GM19043 (cell line): ENCODE measurements at regions not wholly inside any gene's neighbourhood (a gene's known extent, or its start where the extent isn't known, plus 50 kb on each side); places are given as distances from the start of the nearest gene placed in this dataset.
"Not testable (repeated sequence)": the region's sequence is repeated elsewhere in the genome, so short reads cannot be mapped to it uniquely, and the experiment has no call there.

Experiments used
- ATAC-seq: cut with Tn5 transposase; IDR thresholded peaks from one replicate; pipeline ENCODE4 v1.9.1; 2021; ENCODE audit warnings: low read depth; ENCODE audit not compliant: unreplicated experiment

GRCh38 chr13:54965881-54966280 lies 1937.3 kb downstream of the OLFM4 start:
- ATAC-seq, result no peak

GRCh38 chr13:54972838-54973237 lies 1944.2 kb downstream of the OLFM4 start:
- no peak for ATAC-seq

DNA sequence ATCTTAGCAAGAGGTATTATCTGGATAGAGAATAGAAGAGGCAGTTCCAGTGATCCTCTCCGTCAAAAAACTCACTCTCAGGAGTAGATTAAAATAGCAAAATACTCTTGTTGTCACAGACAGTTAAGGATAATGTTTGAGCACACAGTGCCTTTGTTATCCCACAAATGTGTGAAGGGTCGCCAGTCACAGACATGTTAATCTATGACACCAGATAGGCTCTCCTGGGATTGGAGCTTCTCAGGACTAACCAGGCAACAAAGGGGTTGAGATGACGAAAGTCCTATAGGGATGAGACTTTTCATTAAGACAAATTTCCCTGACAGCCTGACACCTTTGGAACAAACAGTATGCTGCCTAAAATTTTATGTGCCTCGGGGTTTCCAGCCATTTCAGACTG lies 1947.1 kb downstream of the OLFM4 start:
- ATAC-seq, result no peak

- no peak for ATAC-seq
Measured at GRCh38 chr13:54980651-54981050, 1952.0 kb downstream of the OLFM4 start.

GRCh38 chr13:54989418-54989817 lies 1960.8 kb downstream of the OLFM4 start:
- ATAC-seq, result no peak

DNA sequence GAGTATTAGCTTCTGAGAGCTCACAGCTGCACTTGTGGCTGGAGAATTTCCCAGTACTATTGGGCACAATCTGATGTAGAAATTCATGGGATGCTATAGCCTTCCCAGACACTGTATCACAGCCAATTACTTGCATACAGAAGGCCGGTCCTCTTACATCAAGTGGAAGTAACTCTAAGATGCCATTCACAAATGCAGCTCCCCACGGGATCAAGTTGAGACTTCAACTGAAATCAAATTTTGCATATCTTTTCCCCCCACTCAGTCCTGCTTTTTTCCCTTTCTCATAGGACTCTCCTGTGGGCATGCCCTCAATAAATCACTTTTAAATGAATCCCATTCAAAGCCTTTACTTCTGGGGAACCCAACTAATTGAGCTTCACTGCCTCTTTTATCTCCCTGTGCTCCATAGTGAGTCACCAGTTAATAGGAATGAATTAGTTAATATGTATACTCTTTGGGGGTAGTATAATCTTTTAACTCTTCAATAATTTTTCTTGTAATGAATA lies 1970.8 kb downstream of the OLFM4 start:
- ATAC-seq, result no peak

GRCh38 chr13:55000043-55000442 lies 1971.4 kb downstream of the OLFM4 start:
- ATAC-seq, result no peak

DNA sequence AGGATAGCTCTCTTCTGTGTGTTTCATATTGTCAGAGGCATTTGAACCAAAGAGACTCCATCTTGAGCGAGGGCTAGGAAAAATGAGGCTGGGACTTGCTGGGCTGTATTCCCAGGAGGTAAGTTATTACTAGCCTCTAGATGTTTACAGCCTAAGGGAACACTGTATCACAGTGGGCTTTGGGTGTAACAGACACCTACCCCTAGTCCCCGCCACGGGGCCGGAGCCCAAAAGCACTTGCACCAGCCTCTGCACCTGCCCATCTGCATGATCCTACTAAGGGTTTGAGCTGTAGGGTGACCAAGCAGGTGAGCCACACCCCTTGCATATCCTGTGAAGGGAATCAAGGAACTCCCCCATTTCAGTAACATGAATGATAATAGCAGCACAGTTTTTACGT lies 1972.2 kb downstream of the OLFM4 start:
- no peak for ATAC-seq

GRCh38 chr13:55001881-55002280 lies 1973.3 kb downstream of the OLFM4 start:
- no peak for ATAC-seq

GRCh38 chr13:55007681-55008080 lies 1979.1 kb downstream of the OLFM4 start:
- ATAC-seq, result no peak

DNA sequence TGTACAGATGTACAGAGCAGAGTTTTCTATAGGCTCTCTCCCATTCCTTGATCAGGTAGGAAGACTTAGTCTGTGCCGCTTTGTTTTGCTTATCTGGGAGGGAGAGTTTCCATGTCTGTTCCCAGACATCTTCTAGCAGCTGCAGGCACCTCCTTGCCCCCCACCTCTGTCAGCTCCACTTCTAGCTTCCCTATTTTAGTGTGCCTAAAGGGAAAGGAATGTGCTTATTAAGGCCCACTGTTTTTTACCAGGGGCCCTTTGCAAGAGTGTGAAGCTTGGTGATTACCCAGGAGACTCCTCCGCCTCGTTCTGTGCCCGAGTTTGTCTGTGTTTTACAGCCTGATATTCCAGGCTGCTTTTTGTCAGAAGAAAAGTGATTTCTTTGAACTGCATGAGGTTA lies 1984.4 kb downstream of the OLFM4 start:
- ATAC-seq, result no peak

DNA sequence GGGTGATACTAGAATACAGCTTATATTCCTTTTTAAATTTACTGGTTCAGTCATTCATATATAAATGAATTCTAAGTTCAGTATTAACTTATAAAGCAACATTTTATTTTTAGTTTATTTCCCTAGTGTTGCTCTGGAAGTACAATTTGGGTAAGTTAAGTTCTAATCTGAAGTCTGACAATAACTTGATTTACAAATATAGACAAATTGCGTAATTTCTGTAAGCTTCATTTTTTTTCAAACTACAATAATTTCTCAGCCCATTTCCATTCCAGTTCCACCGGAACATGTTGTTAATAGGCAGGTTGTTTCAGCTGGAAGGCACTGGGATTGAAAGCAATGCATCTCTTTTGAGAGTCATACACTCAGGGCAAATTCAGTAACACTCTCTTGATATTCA lies 2000.7 kb downstream of the OLFM4 start:
- ATAC-seq, result no peak

DNA sequence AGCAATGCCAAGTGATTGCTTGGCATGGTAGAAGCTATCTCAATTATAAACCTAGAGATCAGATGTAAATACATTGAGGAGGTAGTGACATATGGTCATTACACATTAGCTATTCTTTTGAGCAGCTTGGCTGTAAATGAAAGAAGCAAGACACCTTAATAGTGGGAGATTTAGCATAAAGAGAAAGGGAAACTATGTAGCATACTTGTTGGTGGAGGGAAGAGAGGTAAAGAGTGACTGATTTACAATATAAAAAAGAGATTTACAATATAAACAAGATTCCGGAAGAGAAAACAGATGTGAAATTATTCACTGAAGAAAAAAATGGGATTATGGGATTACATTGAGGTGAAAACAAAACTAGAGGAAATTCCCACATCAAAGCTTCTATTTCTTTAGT lies 2009.6 kb downstream of the OLFM4 start:
- no peak for ATAC-seq

DNA sequence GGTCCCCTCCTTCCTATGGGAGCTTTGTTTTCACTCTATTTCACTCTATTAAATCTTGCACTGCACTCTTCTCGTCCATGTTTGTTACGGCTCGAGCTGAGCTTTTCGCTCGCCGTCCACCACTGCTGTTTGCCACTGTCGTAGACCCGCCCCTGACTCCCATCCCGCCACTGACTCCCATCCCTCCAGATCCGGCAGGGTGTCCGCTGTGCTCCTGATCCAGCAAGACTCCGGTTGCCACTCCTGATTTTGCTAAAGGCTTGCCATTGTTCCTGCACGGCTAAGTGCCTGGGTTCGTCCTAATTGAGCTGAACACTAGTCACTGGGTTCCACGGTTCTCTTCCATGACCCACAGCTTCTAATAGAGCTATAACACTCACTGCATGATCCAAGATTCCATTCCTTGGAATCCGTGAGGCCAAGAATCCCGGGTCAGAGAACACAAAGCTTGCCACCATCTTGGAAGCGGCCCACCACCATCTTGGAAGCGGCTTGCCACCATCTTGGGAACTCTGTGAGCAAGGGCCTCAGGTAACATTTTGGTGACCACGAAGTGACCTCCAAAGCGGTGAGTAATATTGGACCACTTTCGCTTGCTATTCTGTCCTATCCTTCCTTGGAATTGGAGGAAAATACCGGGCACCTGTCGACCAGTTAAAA lies 2025.4 kb downstream of the OLFM4 start:
- not testable (repeated sequence) for ATAC-seq

DNA sequence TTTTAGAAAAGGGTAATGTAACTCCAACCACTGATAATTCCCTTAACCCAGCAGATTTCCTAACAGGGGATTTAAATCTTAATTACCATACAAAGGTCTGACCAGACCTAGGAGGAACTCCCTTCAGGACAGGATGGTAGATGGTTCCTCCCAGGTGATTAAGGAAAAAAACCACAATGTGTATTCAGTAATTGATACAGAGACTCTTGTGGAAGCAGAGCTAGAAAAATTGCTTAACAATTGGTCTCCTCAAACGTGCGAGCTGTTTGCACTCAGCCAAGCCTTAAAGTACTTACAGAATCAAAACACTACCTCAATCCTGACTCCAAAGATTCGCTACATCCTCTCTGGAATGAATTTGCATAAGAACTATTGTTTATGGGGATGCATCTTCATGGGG lies 2027.1 kb downstream of the OLFM4 start:
- not testable (repeated sequence) for ATAC-seq

- no peak for ATAC-seq
Measured at GRCh38 chr13:55062662-55063061, 2034.0 kb downstream of the OLFM4 start.

DNA sequence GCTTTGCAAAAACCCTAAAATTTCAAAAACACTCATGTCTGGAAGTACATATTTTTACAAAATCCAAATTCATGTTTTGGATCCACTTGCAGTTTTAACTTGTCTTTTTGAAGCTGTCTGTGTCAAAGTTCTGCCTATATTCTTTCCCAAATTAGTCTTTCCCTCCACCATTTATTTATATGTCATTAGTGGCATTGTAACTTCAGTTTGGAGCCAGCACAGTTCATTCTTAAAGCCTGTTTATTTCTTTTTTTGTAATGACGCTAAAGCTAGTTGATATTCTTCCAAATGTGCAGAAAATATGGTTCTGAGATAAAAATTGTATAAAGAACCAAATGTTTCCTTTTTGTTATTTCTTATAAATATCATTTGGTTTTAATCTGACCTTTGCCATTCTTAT lies 2039.3 kb downstream of the OLFM4 start:
- no peak for ATAC-seq

DNA sequence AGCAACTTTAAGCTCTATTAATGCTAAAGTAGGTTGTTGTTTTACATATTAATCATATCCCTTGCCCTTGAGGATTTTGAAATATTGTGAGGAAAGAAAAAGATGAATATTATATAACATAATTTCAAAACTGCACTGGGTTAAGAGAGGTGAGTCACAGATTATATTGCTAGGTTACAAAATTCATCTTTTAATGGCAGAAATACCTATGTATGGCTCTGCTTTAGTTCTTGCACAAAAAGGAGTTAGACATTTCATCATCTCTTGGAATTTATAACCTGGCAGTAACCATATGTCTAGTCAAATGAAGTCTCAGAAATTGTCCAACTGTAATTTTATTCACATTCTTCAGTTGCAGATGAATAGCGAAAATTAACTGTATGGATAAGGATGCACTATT lies 2041.1 kb downstream of the OLFM4 start:
- ATAC-seq, result no peak

GRCh38 chr13:55073000-55073399 lies 2044.4 kb downstream of the OLFM4 start:
- ATAC-seq, result no peak

DNA sequence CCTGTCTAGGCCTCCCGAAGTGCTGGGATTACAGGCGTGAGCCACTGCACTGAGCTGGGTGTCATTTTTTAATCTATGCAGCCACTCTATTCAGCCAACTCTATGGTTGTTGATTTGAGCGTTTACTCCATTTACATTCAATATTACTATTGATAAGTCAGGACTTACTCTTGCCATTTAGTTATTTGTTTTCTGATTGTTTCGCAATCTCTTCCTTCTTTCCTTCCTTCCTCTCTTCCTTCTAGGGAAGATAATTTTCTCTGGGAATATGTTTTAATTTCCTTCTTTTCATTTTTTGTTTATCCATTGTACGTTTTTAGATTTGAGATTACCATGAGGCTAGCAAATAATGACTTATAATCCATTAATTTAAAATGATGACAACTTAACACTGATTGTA lies 2056.0 kb downstream of the OLFM4 start:
- ATAC-seq, result no peak

DNA sequence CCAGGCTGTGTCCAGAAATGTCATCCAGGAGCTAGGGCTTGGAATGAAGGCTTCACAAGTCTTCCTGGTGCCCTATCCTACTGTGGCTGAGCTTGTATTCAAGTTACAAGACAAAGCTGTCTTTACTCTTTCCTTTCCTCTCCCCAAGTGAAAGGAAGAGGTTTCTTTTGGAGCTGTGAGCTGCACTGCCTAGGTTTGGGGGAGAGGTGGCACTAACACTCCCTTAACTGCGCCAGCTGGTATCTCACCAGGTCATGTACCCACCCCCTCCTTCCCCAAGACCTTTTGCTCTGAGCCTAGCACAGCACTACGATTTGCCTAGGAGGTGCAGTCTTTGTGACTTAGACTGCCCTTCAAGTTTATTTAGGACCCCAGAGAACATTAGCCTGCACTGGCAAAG lies 2053.6 kb upstream of the PRR20A start:
- no peak for ATAC-seq

DNA sequence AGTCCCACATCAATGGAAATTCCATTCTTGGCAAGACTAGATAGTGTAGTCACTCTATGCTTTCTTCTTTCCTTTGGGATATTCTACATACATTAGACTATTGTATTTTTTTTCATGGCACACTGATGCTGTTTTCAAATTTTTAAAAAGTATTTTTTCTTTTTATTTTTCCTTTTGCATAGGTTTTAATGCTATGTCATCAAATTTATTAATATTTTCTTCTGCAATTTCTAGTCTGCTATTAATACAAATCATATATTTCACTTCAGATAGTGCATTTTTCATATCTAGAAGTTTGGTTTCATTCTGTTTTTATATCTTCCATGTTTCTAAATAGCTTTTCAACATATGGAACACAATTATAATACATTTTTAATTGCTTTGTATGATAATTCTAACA lies 2050.1 kb upstream of the PRR20A start:
- ATAC-seq, result no peak

DNA sequence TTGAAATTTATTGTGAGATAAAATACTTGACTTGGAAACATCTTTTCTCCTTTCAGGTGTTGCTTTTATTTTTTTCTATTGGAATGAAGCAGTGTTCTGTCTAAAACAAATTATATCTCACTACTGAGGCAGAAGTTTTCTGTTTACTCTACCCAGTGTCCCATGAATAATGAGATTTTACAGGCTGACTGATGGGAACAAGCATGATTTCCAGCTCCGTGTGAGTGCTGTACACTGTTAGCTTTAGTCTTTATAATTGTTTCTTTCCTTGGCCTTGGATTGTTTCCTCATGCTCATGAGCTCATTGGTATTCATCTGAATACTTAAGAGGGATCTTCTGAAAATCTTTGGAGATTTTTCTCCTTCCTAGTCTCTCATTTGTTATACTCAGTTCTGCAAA lies 2049.5 kb upstream of the PRR20A start:
- no peak for ATAC-seq
